Keratinocyte (primary cell): ENCODE measurements at regions not wholly inside any gene's neighbourhood (a gene's known extent, or its start where the extent isn't known, plus 50 kb on each side); places are given as distances from the start of the nearest gene placed in this dataset.

Experiments
- DNase-seq: peaks from one replicate; pipeline ENCODE4 v3.0.0-alpha.2; 2011; ENCODE audit warnings: low read depth, missing footprints, low spot score
- FAIRE-seq: peaks from 2 replicates; lab custom pipeline; 2011; peaks lifted over from hg19 to GRCh38; lab: Jason Lieb, UNC
- H2AFZ ChIP-seq: 2 replicates; pipeline ENCODE4 v1.6.0; 2012; ENCODE audit warnings: low read length, control low read depth, inconsistent platforms; ENCODE audit not compliant: control insufficient read depth
- H3K27ac ChIP-seq: 2 replicates; pipeline ENCODE4 v1.5.1; 2011; ENCODE audit warnings: low read length; ENCODE audit not compliant: control insufficient read depth, insufficient read depth
- H3K27me3 ChIP-seq: 3 replicates; pipeline ENCODE4 v1.6.0; 2011; ENCODE audit warnings: low read length; ENCODE audit not compliant: control insufficient read depth, insufficient read depth; ENCODE audit errors: extremely low read depth
- H3K36me3 ChIP-seq, 2 experiments: 2 replicates in 1 of 2; 3 replicates in 1 of 2; pipeline ENCODE4 v1.5.1; 2011; ENCODE audit warnings: low read length in 2 of 2, mild to moderate bottlenecking in 1 of 2; ENCODE audit not compliant: control insufficient read depth in 2 of 2, insufficient read depth in 2 of 2; ENCODE audit errors: extremely low read depth in 1 of 2
- H3K4me1 ChIP-seq: 3 replicates; pipeline ENCODE4 v1.5.1; 2011; ENCODE audit warnings: low read length; ENCODE audit not compliant: control insufficient read depth, insufficient read depth; ENCODE audit errors: extremely low read depth
- H3K4me2 ChIP-seq: 3 replicates; pipeline ENCODE4 v1.6.0; 2011; ENCODE audit warnings: low read depth, low read length; ENCODE audit not compliant: control insufficient read depth, insufficient read depth; ENCODE audit errors: extremely low read depth
- H3K4me3 ChIP-seq, 3 experiments: fragments of 200-600 bp in 1 of 3; sonication (generic) in 1 of 3; 2 replicates in 2 of 3; 3 replicates in 1 of 3; pipeline ENCODE4 v1.5.1; 2011 to 2016; ENCODE audit warnings: low read length in 3 of 3, mild to moderate bottlenecking in 3 of 3, control low read depth in 2 of 3, inconsistent platforms in 1 of 3, low read depth in 1 of 3, mixed read lengths in 1 of 3, mixed run types in 1 of 3, moderate library complexity in 1 of 3; ENCODE audit not compliant: control insufficient read depth in 2 of 3, insufficient read depth in 2 of 3; ENCODE audit errors: extremely low read depth in 1 of 3
- H3K79me2 ChIP-seq: 2 replicates; pipeline ENCODE4 v1.6.0; 2012; ENCODE audit warnings: low read length; ENCODE audit not compliant: control insufficient read depth, insufficient read depth
- H3K9ac ChIP-seq: 3 replicates; pipeline ENCODE4 v1.6.0; 2011; ENCODE audit warnings: low read length; ENCODE audit not compliant: control insufficient read depth, insufficient read depth; ENCODE audit errors: extremely low read depth
- H3K9me1 ChIP-seq: 3 replicates; pipeline ENCODE4 v1.6.0; 2011; ENCODE audit warnings: low read length; ENCODE audit not compliant: control insufficient read depth, insufficient read depth; ENCODE audit errors: extremely low read depth
- H3K9me3 ChIP-seq: 2 replicates; pipeline ENCODE4 v1.5.1; 2012; ENCODE audit warnings: low read depth, low read length; ENCODE audit not compliant: control insufficient read depth
- H4K20me1 ChIP-seq: 3 replicates; pipeline ENCODE4 v1.6.0; 2011; ENCODE audit warnings: low read length; ENCODE audit not compliant: control insufficient read depth, insufficient read depth; ENCODE audit errors: extremely low read depth
- CTCF ChIP-seq, 3 experiments: IDR thresholded peaks in 1 of 3; conservative IDR thresholded peaks in 1 of 3; optimal IDR thresholded peaks in 1 of 3; 2 replicates in 2 of 3; 3 replicates in 1 of 3; pipeline versions ENCODE3 to v1.5.1; 2011; ENCODE audit warnings: low read length in 3 of 3, mild to moderate bottlenecking in 3 of 3, moderate library complexity in 2 of 3, control low read depth in 1 of 3, inconsistent platforms in 1 of 3; ENCODE audit not compliant: insufficient read depth in 2 of 3; ENCODE audit errors: extremely low read depth in 1 of 3
- EZH2 ChIP-seq: IDR thresholded peaks from one replicate; pipeline ENCODE4 v1.6.1; 2012; ENCODE audit warnings: inconsistent platforms, mild to moderate bottlenecking, low read length, moderate library complexity
- dilution Hi-C: fragments of 300-500 bp; cut with MboI; formaldehyde crosslinking; loops from one replicate; pipeline ENCODE4 v1.7.0; 2020; ENCODE audit warnings: low sequenced_read_pairs; ENCODE audit not compliant: extremely low pct_ligation_motif_present

GRCh38 chr2:66105066-66105753, 329.7 kb upstream of the MEIS1 start:
- Histone ChIP-seq H3K36me3 (no peaks in the 10 kb centered on the region), H3K4me3 (no peak overlapping the region), H4K20me1 (no peaks in the 10 kb centered on the region), H3K4me1 (no peaks in the 10 kb centered on the region), H2AFZ (no peak overlapping the region), H3K9me3 (no peaks in the 10 kb centered on the region), H3K4me2 (no peak overlapping the region), H3K79me2 (no peaks in the 10 kb centered on the region), H3K9me1 (no peaks in the 10 kb centered on the region), H3K27me3 (no peaks in the 10 kb centered on the region), H3K27ac (no peak overlapping the region), H3K9ac (no peak overlapping the region)
- DNase-seq (no peak), FAIRE-seq (no peak)
- TF ChIP-seq EZH2 = no peak
- no peak for TF ChIP-seq CTCF (optimal IDR thresholded peaks at IDR 0.05 in 1 of 3, IDR thresholded peaks at IDR 0.05 in 1 of 3, conservative IDR thresholded peaks at IDR 0.05 in 1 of 3; ENCODE audit: extremely low read depth in 1 of 3, insufficient read depth in 2 of 3, low read length in 3 of 3)
- dilution Hi-C loops = no loop called here

GRCh38 chr2:66103581-66103980, 331.3 kb upstream of the MEIS1 start:
- DNase-seq (no peak), FAIRE-seq (no peak)
- Histone ChIP-seq H4K20me1 (no peaks in the 10 kb centered on the region), H3K4me2 (no peak overlapping the region), H3K36me3 (no peaks in the 10 kb centered on the region), H3K27ac (no peak overlapping the region), H3K4me3 (no peak overlapping the region), H3K9ac (no peak overlapping the region), H3K9me3 (no peaks in the 10 kb centered on the region), H3K4me1 (no peaks in the 10 kb centered on the region), H3K79me2 (no peaks in the 10 kb centered on the region), H3K27me3 (no peaks in the 10 kb centered on the region), H2AFZ (no peak overlapping the region), H3K9me1 (no peaks in the 10 kb centered on the region)
- dilution Hi-C loops = no loop called here
- TF ChIP-seq CTCF (optimal IDR thresholded peaks at IDR 0.05 in 1 of 3, IDR thresholded peaks at IDR 0.05 in 1 of 3, conservative IDR thresholded peaks at IDR 0.05 in 1 of 3; ENCODE audit: extremely low read depth in 1 of 3, insufficient read depth in 2 of 3, low read length in 3 of 3) (no peak), EZH2 (no peak)
